MCF 10A (cell line): ENCODE measurements at regions not wholly inside any gene's neighbourhood (a gene's known extent, or its start where the extent isn't known, plus 50 kb on each side); places are given as distances from the start of the nearest gene placed in this dataset.

Experiments
- BruUV-seq: library from RNA; stranded (reverse); fragments of 400-500 nt; replicated peaks from 2 replicates; lab custom pipeline; 2021; lab: Mats Ljungman, UMichigan
- CTCF ChIA-PET: fragments of 300-600 bp; sonication (Branson Sonifier 250); formaldehyde crosslinking; extraction: SDS; loops from one replicate; lab custom pipeline; 2021; ENCODE audit warnings: antibody characterized with exemption, inconsistent platforms; lab: Yijun Ruan, JAX
- POLR2A ChIA-PET: fragments of 300-600, 350-650 bp; sonication (Branson Sonifier 250); formaldehyde crosslinking; extraction: SDS; loops from one replicate; lab custom pipeline; 2020; ENCODE audit warnings: antibody characterized with exemption, inconsistent platforms; lab: Yijun Ruan, JAX
- DNase-seq: peaks from one replicate; pipeline ENCODE4 v3.0.0-alpha.2; 2018; ENCODE audit not compliant: unreplicated experiment
- H3K27ac Mint-ChIP-seq: one replicate; pipeline ENCODE4 v1.8.0; 2022; ENCODE audit warnings: mild to moderate bottlenecking, low read depth, mixed read lengths; ENCODE audit not compliant: unreplicated experiment
- H3K27me3 Mint-ChIP-seq: one replicate; pipeline ENCODE4 v1.8.0; 2022; ENCODE audit warnings: mixed read lengths; ENCODE audit not compliant: insufficient read depth, unreplicated experiment
- H3K36me3 Mint-ChIP-seq: one replicate; pipeline ENCODE4 v1.8.0; 2022; ENCODE audit warnings: mild to moderate bottlenecking, moderate library complexity, mixed read lengths; ENCODE audit not compliant: insufficient read depth, unreplicated experiment
- H3K4me1 Mint-ChIP-seq: one replicate; pipeline ENCODE4 v1.8.0; 2022; ENCODE audit warnings: mixed read lengths; ENCODE audit not compliant: insufficient read depth, unreplicated experiment
- H3K4me3 Mint-ChIP-seq: one replicate; pipeline ENCODE4 v1.8.0; 2022; ENCODE audit warnings: mild to moderate bottlenecking, moderate library complexity, mixed read lengths; ENCODE audit not compliant: unreplicated experiment
- H3K9me3 Mint-ChIP-seq: one replicate; pipeline ENCODE4 v1.8.0; 2022; ENCODE audit warnings: mixed read lengths; ENCODE audit not compliant: unreplicated experiment
- CTCF ChIP-seq: fragments of 200-600 bp; IDR thresholded peaks from one replicate; pipeline ENCODE4 v1.8.0; 2022; ENCODE audit warnings: antibody characterized with exemption, mild to moderate bottlenecking; ENCODE audit not compliant: unreplicated experiment
- intact Hi-C: fragments of 100-400 bp; cut with micrococcal nuclease; formaldehyde crosslinking; loops from 2 replicates; pipeline ENCODE4 v1.14.1; 2022

- DNase-seq: no peak
- H3K9me3 Mint-ChIP-seq: no peaks in the 10 kb centered on the region
- intact Hi-C loops: no loop called here
- CTCF ChIA-PET: no interaction called here
- H3K36me3 Mint-ChIP-seq: no peaks in the 10 kb centered on the region
- no peak for TF ChIP-seq CTCF
- no peak overlapping the region for H3K27ac Mint-ChIP-seq
- POLR2A ChIA-PET: interaction anchor here (0.5 to 1.1 kb wide), 2 partner anchors 17 to 33 kb away, joined by 3 read pairs; no protein-coding TSS in a partner anchor
- H3K4me3 Mint-ChIP-seq: no peak overlapping the region
- H3K27me3 Mint-ChIP-seq: no peaks in the 10 kb centered on the region
- peaks cover 3% of the 10 kb centered on the region for H3K4me1 Mint-ChIP-seq
- BruUV-seq: no TSS peak
Observed at GRCh38 chr6:121600389-121601168, 165.1 kb downstream of the GJA1 start.

- CTCF ChIA-PET: interaction anchor here (1.5 kb wide), 1 partner anchor 11 kb away, joined by 3 read pairs; no protein-coding TSS in a partner anchor
- POLR2A ChIA-PET: interaction anchor here (1.1 kb wide), 1 partner anchor 47 kb away, joined by 3 read pairs; no protein-coding TSS in a partner anchor
- DNase-seq: no peak
- no peaks in the 10 kb centered on the region for H3K4me1 Mint-ChIP-seq
- H3K9me3 Mint-ChIP-seq: no peaks in the 10 kb centered on the region
- intact Hi-C loops: no loop called here
- H3K4me3 Mint-ChIP-seq: no peak overlapping the region
- H3K27me3 Mint-ChIP-seq: no peaks in the 10 kb centered on the region
- H3K36me3 Mint-ChIP-seq: no peaks in the 10 kb centered on the region
- no peak overlapping the region for H3K27ac Mint-ChIP-seq
- no peak for TF ChIP-seq CTCF
- BruUV-seq: no TSS peak
Observed at GRCh38 chr6:121603486-121603885, 168.0 kb downstream of the GJA1 start.

- DNase-seq: no peak
- POLR2A ChIA-PET: no interaction called here
- Mint-ChIP-seq H3K9me3 (no peaks in the 10 kb centered on the region), H3K4me1 (no peaks in the 10 kb centered on the region), H3K27me3 (no peaks in the 10 kb centered on the region), H3K27ac (no peak overlapping the region), H3K36me3 (no peaks in the 10 kb centered on the region), H3K4me3 (no peak overlapping the region)
- intact Hi-C loops: no loop called here
- BruUV-seq: no TSS peak
- CTCF ChIA-PET: no interaction called here
- no peak for TF ChIP-seq CTCF
Observed at GRCh38 chr6:121607721-121608120, 172.3 kb downstream of the GJA1 start.

- H3K4me1 Mint-ChIP-seq: no peaks in the 10 kb centered on the region
- intact Hi-C loops: no loop called here
- no peak for DNase-seq
- TF ChIP-seq CTCF: no peak
- POLR2A ChIA-PET: interaction anchor here (1.3 kb wide), 1 partner anchor 20 kb away, joined by 3 read pairs; no protein-coding TSS in a partner anchor
- H3K27me3 Mint-ChIP-seq: no peaks in the 10 kb centered on the region
- no TSS peak for BruUV-seq
- H3K36me3 Mint-ChIP-seq: no peaks in the 10 kb centered on the region
- no peak overlapping the region for H3K27ac Mint-ChIP-seq
- no peak overlapping the region for H3K4me3 Mint-ChIP-seq
- CTCF ChIA-PET: no interaction called here
- no peaks in the 10 kb centered on the region for H3K9me3 Mint-ChIP-seq
Observed at GRCh38 chr6:121608270-121608669, 172.8 kb downstream of the GJA1 start.
